OCI-LY3 (cell line): ENCODE measurements at regions not wholly inside any gene's neighbourhood (a gene's known extent, or its start where the extent isn't known, plus 50 kb on each side); places are given as distances from the start of the nearest gene placed in this dataset.

Source experiments
- CTCF ChIP-seq: fragments of 200-600, 300-600 bp; sonication (generic); IDR thresholded peaks from 2 replicates; pipeline ENCODE4 v1.5.1; 2014; ENCODE audit warnings: antibody characterized with exemption, low read length, low read depth
- EZH2phosphoT487 ChIP-seq: fragments of 200-600 bp; shearing (Covaris generic); IDR thresholded peaks from 2 replicates; pipeline ENCODE4 v1.6.1; 2018; ENCODE audit warnings: antibody characterized with exemption, mixed run types, low read depth

- TF ChIP-seq EZH2phosphoT487: no peak
- no peak for TF ChIP-seq CTCF
These were observed 564.9 kb upstream of the CITED2 start for GRCh38 chr6:139939189-139939979.
